IPS DF 4.7 (cell line): ENCODE measurements at regions not wholly inside any gene's neighbourhood (a gene's known extent, or its start where the extent isn't known, plus 50 kb on each side); places are given as distances from the start of the nearest gene placed in this dataset.
"Not testable (repeated sequence)": the region's sequence is repeated elsewhere in the genome, so short reads cannot be mapped to it uniquely, and the experiment has no call there.

ENCODE experiments used
- DNase-seq: peaks from one replicate; pipeline ENCODE4 v3.0.0-alpha.2; 2013; ENCODE audit warnings: low spot score; ENCODE audit errors: extremely low read depth

DNA sequence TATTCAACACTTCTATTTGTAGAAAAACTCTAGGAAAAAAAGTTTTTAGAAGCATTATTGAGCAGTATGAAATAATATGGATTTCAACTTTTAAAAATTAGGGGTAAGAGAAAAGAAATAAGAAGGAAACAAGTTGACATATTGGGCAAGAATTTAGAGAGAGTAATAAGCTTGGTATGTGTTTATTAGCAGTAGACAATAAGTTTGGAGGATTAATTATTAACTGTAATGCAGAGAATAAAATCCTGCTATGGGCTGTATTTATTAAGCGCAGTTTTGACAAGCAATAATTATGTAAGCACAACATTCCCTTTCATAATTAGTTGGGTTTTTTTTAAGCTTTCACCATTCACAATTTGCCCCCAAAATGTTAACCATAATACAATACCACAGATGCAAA lies 162.7 kb upstream of the SLC7A11 start:
- DNase-seq: no peak

DNA sequence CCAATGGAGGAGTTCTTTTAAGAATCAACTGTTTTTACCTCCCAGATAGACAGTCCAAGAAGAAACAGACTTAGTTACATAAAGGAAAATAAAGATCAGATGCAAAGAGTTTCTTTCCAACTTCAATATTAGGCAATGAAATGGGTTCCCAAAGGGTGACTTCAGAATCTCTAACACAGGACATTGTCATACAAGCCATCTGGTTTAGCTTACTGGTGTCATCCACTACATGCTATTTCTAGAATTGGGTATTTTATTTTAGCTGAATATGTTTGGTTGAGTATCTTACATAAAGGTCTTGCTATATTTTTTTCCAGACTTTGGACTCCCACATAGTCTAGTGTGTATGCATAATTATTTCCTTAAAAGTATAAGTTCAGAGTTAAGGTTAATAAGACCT lies 162.1 kb upstream of the SLC7A11 start:
- no peak for DNase-seq

DNA sequence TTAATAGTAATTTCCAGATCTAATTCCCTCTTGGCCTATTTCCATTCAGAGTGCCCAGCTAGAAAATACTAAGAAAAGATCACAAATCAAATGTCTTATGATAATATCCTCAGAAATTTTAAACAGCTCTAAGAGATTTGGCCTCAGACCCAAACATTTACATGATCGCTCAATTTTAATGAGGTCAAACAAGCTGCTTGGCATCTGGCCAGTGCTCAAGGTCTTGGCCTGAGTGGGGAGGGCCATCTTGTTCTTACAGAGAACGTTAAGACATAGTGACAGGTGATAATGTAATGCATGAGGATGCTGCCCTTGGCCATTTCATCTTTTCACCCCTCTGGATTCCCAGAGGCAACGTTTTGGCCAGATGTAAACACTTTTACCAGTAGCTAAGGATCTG lies 159.2 kb upstream of the SLC7A11 start:
- DNase-seq: no peak

DNA sequence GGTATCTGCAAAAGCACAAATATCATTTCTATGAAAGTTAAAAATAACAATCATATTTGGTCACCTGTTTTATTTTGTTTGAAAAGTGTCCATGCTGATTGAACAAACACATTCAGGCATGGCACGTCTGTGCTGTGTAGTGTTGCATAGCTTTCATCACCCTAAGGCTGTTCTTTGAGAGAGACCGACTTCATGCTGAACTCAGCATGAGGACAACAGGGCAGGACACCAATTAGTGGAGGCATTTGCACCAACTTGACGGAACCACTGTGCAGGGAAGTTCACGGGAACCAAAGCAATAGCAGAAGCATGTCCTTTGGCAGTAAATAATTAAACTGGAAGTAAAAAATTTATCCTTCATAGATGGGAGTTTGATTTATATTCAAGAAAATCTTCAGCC lies 158.4 kb upstream of the SLC7A11 start:
- no peak for DNase-seq

DNA sequence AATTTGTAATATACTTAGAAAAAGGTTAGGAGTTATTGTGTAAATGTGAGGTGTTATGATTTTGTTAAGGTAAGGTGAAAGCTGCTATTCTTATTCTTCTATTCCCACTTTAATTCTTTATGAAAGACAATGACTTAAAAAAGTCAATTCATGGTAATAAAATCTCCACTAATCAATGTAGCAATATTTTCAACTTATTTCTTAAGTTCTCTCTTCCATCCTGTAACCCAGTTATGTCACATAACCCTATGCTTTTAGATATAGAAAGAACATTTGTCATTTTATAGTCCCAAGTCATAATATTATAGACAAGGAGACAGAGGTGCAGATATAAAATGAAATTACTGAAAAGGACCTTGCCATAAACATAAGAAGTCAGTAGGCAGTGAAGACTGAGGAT lies 157.9 kb upstream of the SLC7A11 start:
- no peak for DNase-seq

DNA sequence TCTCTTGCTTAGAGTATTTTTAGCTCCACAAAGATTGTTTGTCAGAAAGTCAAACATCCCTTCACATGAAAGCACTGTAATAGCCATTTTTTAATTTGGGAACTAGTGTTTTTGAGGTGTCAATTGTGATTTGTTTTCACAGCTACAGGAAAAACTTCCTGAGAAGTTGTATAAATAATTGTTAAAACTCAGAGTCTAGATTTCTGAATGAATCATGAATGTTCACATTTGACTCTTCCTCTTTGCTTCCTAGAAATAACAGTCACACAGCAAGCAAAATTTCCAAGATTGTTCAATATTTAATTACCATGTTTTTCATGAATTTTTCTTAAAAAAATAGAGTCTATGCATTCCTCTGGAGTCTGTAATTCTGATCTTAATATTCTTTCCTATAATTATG lies 156.9 kb upstream of the SLC7A11 start:
- no peak for DNase-seq

DNA sequence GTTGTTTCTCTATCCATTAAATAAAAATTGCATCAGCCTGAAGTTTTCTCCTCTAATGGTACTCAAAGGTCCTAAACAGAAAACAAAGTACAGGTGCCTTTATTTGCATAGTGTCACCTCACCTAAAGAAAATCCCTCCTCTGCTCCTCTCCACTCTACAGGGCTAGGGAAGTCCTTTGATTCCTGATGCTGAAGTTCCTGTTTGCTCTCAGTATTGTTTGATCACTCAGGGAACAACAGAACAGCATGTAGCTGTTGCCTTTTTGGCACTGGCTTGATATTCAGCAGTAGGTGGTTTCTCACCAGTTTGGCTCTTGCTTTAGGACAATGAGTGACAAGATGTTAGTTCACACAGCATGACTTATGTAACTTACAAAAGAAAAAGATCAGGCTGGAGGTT lies 156.2 kb upstream of the SLC7A11 start:
- DNase-seq: peak; percentile 78

DNA sequence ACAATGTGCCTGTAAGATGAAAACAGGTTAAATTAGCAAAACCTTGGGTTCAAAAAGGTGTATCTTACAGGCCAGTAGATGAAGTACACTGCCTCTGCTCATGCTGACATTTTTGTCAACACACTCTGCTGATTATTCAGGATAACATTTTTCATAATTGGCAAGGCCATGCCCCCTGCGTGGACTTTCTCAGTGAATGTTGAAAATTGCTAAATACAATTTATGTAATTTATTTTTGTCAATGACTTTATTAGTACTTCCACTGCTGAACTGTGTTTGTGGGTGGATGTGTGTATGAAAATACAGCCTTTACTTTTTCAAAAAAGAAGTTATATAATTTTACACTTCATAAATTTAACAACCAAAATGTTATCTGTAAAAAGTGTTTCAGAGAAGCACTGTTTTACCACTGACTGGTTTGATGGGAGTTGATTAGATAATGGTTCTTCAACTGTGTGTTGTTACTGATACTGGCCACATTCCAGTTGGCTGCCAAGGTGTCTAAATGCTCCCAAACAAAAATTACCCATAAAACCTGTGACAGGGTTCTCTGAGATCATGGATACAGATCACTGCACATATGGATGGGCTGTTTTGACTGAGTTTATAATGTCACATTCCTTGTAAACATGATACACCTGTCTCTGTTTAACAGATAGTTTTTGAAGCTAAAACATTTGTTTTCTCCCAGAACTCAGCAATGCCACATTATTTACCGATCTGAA lies 151.9 kb upstream of the SLC7A11 start:
- DNase-seq: no peak

DNA sequence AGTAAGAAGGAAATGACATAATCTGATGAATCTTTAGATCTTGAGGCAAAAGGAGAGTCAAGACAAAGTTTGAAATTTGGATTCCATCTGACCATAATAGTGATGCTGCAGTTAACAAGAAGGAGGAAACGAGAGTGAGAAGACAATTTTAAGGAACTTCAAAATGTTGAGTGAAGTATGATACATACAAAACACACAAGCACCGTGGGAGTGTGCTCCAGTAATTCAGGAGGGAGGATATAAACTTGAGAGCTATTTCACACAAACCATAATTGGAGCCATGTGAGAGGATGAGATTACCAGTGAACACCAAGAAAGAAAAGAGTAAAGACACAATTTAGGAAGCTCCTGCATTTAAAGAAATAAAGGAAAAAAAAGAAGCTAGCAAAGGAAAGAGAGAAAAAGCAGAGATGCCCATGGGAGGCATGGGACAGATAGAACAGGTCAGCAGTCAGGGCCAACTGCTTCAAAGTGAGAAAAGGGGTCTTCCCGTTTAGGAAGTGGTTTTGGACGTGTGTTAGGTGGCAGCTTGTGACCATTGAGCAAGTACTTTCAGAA lies 150.7 kb upstream of the SLC7A11 start:
- DNase-seq: no peak

DNA sequence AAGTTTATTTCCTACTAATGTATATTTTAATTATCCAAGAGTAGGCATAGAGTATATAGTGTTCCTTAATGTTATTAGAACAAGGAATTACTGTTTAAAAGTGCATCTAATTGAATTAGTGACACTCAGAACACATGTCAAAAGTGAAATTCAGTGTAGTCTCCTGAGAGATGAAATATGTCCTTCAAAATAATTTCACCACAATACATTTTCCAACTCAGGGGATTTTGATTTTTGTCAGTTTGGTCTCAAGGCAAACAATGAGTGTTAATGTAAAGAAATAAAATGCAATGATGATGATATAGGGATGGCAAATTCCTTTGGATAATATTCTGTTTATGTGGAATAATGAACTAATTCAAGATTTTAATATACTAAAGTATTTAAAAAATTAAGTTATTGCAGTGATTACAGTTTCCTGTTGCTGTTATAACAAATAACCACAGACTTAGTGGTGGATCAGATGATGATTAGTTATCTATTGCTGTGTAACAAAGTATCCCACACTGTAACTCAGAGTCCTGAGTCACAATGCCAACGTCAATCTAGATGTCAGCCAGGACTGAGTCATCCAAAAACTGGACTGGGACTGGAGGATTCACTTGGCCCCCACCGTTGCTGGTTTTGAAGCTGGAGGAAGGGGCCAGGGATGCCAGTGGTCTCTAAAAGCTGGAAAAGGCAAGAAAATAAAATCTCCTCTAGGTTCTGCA lies 148.0 kb upstream of the SLC7A11 start:
- DNase-seq: no peak

DNA sequence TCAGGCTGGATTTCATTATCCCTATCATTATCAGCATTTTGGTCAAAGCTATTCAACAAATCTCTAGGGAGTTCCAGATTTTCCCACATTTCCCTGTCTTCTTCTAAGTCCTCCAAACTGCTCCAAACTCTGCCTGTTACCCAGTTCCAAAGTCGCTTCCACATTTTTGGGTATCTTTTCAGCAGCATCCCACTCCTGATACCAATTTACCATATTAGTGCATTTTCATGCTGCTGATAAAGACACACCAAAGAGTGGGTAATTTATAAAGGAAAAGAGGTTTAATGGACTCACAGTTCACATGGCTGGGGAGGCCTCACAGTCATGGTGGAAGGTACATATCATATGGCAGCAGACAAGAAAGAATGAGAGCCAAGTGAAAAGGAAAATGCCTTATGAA lies 132.8 kb upstream of the SLC7A11 start:
- no peak for DNase-seq

DNA sequence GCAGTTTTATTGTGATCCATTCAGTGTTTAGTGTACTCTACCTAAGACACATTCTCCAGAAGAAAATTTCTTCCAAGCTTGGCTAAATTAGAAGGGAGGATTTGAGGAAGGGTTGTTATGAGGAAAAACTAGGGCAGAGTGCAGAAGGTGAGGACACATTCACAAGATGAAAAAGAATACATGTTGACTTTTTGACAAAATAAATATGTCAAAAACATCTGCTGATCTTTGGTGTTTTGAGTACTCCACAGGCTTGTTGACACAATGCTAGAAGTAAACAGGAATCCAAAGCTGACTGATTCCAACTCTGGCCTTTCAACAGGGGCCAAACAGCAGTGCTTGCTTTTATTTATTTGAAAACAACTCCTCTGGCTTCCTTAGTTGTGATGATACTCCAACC lies 125.8 kb upstream of the SLC7A11 start:
- no peak for DNase-seq

DNA sequence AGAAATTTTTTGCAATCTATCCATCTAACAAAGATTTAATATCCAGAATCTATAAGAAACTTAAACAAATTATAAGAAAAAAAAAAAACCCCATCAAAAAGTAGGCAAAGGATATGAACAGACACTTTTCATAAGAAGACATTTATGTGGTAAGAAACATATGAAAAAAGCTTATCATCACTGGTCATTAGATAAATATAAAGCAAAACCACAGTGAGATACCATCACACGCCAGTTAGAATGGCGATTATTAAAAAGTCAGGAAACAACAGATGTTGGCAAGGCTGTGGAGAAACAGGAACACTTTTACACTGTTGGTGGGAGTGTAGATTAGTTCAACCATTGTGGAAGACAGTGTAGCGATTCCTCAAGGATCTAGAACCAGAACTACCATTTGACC lies 110.3 kb upstream of the SLC7A11 start:
- DNase-seq: not testable (repeated sequence)

DNA sequence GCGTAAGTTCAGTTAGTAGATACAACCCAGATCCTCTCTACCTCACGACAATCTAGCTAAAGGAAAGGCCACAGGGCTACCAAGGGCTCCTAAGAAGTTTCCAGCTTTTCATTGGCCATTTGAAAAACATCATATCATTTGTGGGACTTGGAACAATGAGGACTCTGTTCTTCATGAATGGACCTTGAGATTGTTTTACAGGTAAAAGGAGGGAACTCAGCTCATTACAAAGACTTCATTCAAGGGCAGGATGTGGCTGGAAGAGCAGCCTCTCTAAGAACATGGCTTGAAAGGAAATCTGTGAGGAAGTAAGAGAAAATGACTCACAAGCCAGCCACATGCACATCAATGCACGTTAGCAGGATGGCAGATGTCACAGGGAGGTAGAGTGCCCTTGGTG lies 105.9 kb upstream of the SLC7A11 start:
- DNase-seq: peak; percentile 11

DNA sequence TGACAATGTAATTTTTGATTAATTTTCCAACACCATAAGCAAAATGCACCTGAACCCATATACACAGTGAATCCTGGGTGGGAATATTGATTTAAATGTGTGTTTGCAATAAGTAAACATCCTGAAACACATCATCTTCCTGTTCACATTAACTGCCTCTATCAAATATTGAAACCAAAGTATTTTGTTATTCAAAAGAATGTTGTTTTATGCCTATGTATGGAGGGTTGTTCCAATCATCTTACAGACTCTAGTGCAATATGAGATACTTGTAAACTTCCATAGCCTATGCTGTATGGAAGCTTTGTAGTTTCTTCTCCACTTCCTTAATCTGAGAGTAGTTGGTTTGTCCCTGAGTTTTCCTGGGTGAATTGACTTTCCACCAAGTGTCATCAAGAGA lies 105.4 kb upstream of the SLC7A11 start:
- DNase-seq: no peak

DNA sequence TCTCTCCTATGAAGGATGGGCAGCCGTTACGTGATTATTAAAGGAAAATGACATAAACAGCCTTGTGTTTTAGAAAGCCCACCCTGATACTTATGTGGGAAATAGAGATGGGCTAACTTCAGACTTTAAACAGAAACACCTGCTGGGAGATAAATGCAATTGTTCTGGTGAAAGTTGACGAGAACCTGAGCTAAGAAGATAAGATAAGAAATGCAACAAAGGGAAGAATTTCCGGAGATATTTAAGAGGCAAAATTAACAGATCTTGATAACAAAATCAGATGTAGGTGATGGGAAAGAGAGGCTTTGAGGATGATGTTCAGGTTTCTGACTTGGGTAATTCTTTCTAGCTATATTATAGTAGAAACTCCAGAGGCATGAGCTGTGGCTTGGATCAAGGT lies 102.7 kb upstream of the SLC7A11 start:
- no peak for DNase-seq

DNA sequence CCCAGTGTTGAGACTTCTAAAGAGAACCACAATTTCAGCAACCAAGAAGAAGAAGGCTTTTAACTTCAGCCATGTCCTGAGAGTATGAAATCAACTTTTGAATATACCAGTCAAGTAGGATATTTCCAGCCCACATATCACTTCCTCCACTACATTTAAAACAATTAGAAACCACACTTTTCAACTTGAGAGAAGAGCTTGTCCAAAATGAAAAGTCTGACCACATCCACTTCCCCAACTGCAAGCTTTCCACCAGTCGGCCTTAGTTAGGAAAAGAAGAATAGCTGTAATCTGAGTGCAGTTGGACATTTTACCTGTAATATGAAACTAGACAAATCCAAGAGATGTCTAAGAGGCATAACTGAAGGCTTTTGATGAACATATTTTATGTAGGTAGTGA lies 101.9 kb upstream of the SLC7A11 start:
- no peak for DNase-seq

DNA sequence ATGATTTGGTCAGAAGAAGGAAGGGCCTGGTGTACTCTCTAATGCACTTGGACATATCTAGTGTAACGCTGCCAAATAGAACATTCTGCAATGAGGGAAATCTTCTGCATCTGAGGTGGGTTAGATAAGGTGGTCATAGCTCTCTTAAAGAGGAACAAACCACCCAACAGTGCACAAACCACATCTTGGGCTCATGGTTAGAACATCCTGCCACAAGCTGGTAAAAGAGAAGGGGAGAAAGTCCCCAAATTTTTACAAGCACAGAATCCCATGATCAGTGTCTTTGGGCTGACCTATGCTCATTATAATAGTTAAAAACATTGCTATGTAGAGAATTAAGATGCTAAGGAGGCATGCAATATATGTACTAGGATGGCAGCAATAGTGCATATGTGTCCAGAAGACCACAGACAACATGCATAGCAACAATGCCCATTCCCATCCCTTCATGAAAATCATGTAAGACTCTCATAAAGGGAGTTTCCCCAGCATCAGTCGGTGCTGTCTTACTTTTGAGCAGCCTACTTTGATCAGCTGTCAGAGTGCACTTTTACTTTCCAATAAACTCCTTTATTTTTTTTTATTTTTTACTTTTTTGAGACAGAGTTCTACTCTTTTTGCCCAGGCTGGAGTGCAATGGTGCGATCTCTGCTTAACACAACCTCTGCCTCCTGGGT lies 99.7 kb upstream of the SLC7A11 start:
- no peak for DNase-seq

DNA sequence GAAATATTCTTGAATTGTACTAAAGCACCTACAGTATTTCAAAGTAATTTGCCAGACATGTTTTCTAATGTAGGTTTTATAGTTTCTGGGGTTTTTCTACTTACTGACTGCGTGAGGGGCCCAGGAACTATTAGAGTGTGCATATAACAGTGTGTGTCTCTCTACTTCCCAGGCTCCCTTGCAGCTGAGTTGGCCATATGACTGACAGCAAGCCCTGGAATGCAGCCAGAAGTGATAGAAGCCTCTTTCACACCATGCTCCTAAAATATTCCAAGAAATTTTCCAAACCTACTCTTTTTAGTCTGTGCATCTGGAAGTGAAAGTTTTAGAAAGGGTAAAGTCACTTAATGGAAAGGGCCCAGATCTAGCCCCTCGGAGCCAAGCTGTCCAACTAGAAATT lies 96.7 kb upstream of the SLC7A11 start:
- no peak for DNase-seq

DNA sequence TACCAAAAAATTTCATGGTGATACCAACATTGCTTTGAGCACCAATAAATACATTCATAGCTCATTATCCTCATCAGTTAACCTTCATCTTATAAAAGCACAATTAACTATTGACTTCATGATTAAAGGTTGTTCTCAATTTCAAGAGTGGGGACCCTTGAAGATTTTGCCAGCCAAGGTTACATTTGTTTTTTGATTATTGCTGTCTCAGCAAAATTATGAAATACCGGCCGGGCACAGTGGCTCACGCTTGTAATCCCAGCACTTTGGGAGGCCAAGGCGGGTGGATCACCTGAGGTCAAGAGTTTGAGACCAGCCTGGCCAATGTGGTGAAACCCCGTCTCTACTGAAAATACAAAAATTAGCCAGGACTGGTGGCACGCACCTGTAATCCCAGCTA lies 96.1 kb upstream of the SLC7A11 start:
- DNase-seq: not testable (repeated sequence)

DNA sequence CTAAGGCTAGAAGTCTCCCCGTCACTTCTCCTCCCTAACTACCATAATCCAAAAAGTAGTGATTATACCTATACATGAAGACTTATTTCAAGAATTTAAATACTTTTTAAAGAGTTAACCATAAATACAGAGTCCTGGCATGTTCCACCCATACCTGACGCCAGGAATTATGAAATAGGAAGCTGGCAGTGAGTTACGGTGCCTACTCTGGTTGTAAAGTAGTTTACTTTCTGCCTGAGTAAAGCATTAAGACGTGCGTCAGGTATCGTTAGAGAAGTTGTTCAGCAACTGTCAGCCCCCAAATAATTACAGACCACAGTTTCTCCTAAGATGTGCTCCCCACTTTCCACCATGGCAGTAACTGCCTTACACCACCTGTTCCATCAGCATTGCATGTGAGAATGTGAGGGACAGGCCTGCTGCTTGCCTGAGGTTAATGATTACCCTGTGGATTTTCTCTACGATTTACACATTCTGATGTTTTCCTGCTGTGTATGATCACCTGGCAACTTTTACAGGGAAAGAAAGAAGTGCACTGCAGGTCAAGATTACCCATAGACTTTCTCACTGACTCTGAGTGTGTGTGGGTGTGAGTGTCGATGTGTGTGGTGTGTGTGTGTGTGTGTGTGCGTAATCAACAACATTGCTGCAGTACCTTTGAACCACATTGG lies 92.3 kb upstream of the SLC7A11 start:
- DNase-seq: no peak

DNA sequence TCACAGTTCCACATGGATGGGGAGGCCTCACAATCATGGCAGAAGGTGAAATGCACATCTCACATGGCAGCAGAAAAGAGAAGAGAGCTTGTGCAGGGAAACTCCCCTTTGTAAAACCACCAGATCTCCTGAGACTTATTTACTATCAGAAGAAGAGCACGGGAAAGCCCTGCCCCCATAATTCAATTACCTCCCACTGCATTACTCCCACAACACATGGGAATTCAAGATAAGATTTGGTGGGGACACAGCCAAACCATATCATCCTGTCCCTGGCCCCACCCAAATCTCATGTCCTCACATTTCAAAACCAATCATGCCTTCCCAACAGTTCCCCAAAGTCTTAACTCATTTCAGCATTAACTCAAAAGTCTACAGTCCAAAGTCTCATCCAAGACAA lies 90.3 kb upstream of the SLC7A11 start:
- not testable (repeated sequence) for DNase-seq
